Trophoblast cell (in vitro differentiated cells and primary cell): ENCODE measurements at regions not wholly inside any gene's neighbourhood (a gene's known extent, or its start where the extent isn't known, plus 50 kb on each side); places are given as distances from the start of the nearest gene placed in this dataset.

Source experiments
- DNase-seq, 2 donors: peaks; one replicate each; pipeline ENCODE4 v3.0.0-alpha.2; 2016
- H2AFZ ChIP-seq: 2 replicates; pipeline ENCODE4 v1.6.1; 2013; ENCODE audit warnings: low read length, moderate library complexity, mild to moderate bottlenecking; ENCODE audit not compliant: insufficient read depth, poor library complexity
- H2AK5ac ChIP-seq: 2 replicates; pipeline ENCODE4 v1.6.1; 2013; ENCODE audit warnings: mild to moderate bottlenecking, low read length
- H2BK120ac ChIP-seq: 2 replicates; pipeline ENCODE4 v1.6.1; 2013; ENCODE audit warnings: low read length, mild to moderate bottlenecking, moderate library complexity; ENCODE audit not compliant: insufficient read depth, poor library complexity
- H2BK12ac ChIP-seq: 2 replicates; pipeline ENCODE4 v1.6.1; 2013; ENCODE audit warnings: mild to moderate bottlenecking, low read length, moderate library complexity
- H2BK5ac ChIP-seq: 2 replicates; pipeline ENCODE4 v1.6.1; 2013; ENCODE audit warnings: low read length, low read depth, moderate library complexity, mild to moderate bottlenecking; ENCODE audit not compliant: poor library complexity
- H3K14ac ChIP-seq: 2 replicates; pipeline ENCODE4 v1.6.1; 2013; ENCODE audit warnings: mild to moderate bottlenecking, low read length
- H3K18ac ChIP-seq: 2 replicates; pipeline ENCODE4 v1.6.1; 2013; ENCODE audit warnings: mild to moderate bottlenecking, low read length
- H3K23ac ChIP-seq: 2 replicates; pipeline ENCODE4 v1.6.1; 2013; ENCODE audit warnings: low read length
- H3K27ac ChIP-seq: 2 replicates; pipeline ENCODE4 v1.5.1; 2013; ENCODE audit warnings: low read depth, mild to moderate bottlenecking, inconsistent platforms, low read length, moderate library complexity
- H3K27me3 ChIP-seq: 2 replicates; pipeline ENCODE4 v1.6.1; 2013; ENCODE audit warnings: inconsistent platforms, mild to moderate bottlenecking, low read length, moderate library complexity; ENCODE audit not compliant: insufficient read depth
- H3K36me3 ChIP-seq, 2 experiments: 1 replicate in 1 of 2; 2 replicates in 1 of 2; pipeline ENCODE4 v1.6.1; 2013; ENCODE audit warnings: low read length in 2 of 2, mild to moderate bottlenecking in 2 of 2, moderate library complexity in 1 of 2; ENCODE audit not compliant: insufficient read depth in 2 of 2, control insufficient read depth in 1 of 2
- H3K4ac ChIP-seq: 2 replicates; pipeline ENCODE4 v1.6.1; 2013; ENCODE audit warnings: low read depth, mild to moderate bottlenecking, low read length, moderate library complexity
- H3K4me1 ChIP-seq, 2 experiments: 1 replicate in 1 of 2; 2 replicates in 1 of 2; pipeline ENCODE4 v1.6.1; 2013; ENCODE audit warnings: low read length in 2 of 2, mild to moderate bottlenecking in 2 of 2, moderate library complexity in 1 of 2; ENCODE audit not compliant: insufficient read depth in 2 of 2, control insufficient read depth in 1 of 2
- H3K4me2 ChIP-seq: 2 replicates; pipeline ENCODE4 v1.6.1; 2013; ENCODE audit warnings: inconsistent platforms, mild to moderate bottlenecking, low read length, moderate library complexity
- H3K4me3 ChIP-seq: 2 replicates; pipeline ENCODE4 v1.5.1; 2013; ENCODE audit warnings: mild to moderate bottlenecking, low read depth, low read length, inconsistent platforms
- H3K79me1 ChIP-seq: one replicate; pipeline ENCODE4 v1.6.1; 2013; ENCODE audit warnings: low read length
- H3K79me2 ChIP-seq: 2 replicates; pipeline ENCODE4 v1.6.1; 2013; ENCODE audit warnings: low read length, mild to moderate bottlenecking; ENCODE audit not compliant: control insufficient read depth, insufficient read depth, poor library complexity
- H3K9ac ChIP-seq: 2 replicates; pipeline ENCODE4 v1.6.1; 2013; ENCODE audit warnings: mild to moderate bottlenecking, low read length
- H3K9me3 ChIP-seq: 2 replicates; pipeline ENCODE4 v1.6.1; 2013; ENCODE audit warnings: low read depth, mild to moderate bottlenecking, control low read depth, inconsistent platforms, low read length; ENCODE audit not compliant: insufficient read depth
- H4K12ac ChIP-seq: 2 replicates; pipeline ENCODE4 v1.6.1; 2013; ENCODE audit warnings: low read depth, mild to moderate bottlenecking, low read length, moderate library complexity
- H4K8ac ChIP-seq: 2 replicates; pipeline ENCODE4 v1.6.1; 2013; ENCODE audit warnings: low read depth, mild to moderate bottlenecking, low read length, moderate library complexity
- H4K91ac ChIP-seq: one replicate; pipeline ENCODE4 v1.6.1; 2013; ENCODE audit warnings: low read depth, mild to moderate bottlenecking, low read length, moderate library complexity
- WGBS: extraction: QIAGEN DNeasy Blood & Tissue Kit; methylation state at CpG from one replicate; pipeline ENCODE4 v1.1.7; 2013; ENCODE audit warnings: missing lambda C conversion rate; ENCODE audit not compliant: insufficient read length, insufficient coverage; ENCODE audit errors: extremely low coverage; 5-methylcytosine and 5-hydroxymethylcytosine counted together

GRCh38 chr7:50184271-50184990 lies 91.4 kb upstream of the ZPBP start:
- H4K12ac ChIP-seq: no peak overlapping the region
- no peak overlapping the region for H3K9ac ChIP-seq
- peaks cover 1% of the 10 kb centered on the region for H3K9me3 ChIP-seq
- no peak for DNase-seq
- WGBS: no CpG with 5 or more reads among the region's 11 CpGs
- no peaks in the 10 kb centered on the region for H3K79me2 ChIP-seq
- no peaks in the 10 kb centered on the region for H3K36me3 ChIP-seq
- no peak overlapping the region for H3K4me3 ChIP-seq
- H3K18ac ChIP-seq: no peak overlapping the region
- H3K14ac ChIP-seq: no peak overlapping the region
- H2BK120ac ChIP-seq: no peak overlapping the region
- no peaks in the 10 kb centered on the region for H3K79me1 ChIP-seq
- H4K91ac ChIP-seq: no peak overlapping the region
- H3K4me1 ChIP-seq: no peaks in the 10 kb centered on the region
- no peak overlapping the region for H2AK5ac ChIP-seq
- no peak overlapping the region for H3K4ac ChIP-seq
- no peak overlapping the region for H2BK12ac ChIP-seq
- H3K4me2 ChIP-seq: no peak overlapping the region
- no peak overlapping the region for H2BK5ac ChIP-seq
- H3K23ac ChIP-seq: no peak overlapping the region
- H3K27ac ChIP-seq: no peak overlapping the region
- H4K8ac ChIP-seq: no peak overlapping the region
- H2AFZ ChIP-seq: no peak overlapping the region
- H3K27me3 ChIP-seq: no peaks in the 10 kb centered on the region

GRCh38 chr7:50182759-50183158 lies 89.7 kb upstream of the ZPBP start:
- Histone ChIP-seq H2AK5ac (no peak overlapping the region), H4K8ac (no peak overlapping the region), H3K4ac (no peak overlapping the region), H3K27ac (no peak overlapping the region), H3K14ac (no peak overlapping the region), H3K4me2 (no peak overlapping the region), H3K36me3 (no peaks in the 10 kb centered on the region), H3K27me3 (no peaks in the 10 kb centered on the region), H3K79me1 (no peaks in the 10 kb centered on the region), H3K79me2 (no peaks in the 10 kb centered on the region), H2AFZ (no peak overlapping the region), H2BK5ac (no peak overlapping the region), H3K18ac (no peak overlapping the region), H4K91ac (no peak overlapping the region), H3K4me3 (no peak overlapping the region), H3K9me3 (no peaks in the 10 kb centered on the region), H3K23ac (no peak overlapping the region), H2BK120ac (no peak overlapping the region), H4K12ac (no peak overlapping the region), H3K9ac (no peak overlapping the region), H3K4me1 (no peaks in the 10 kb centered on the region), H2BK12ac (no peak overlapping the region)
- WGBS: no CpG with 5 or more reads among the region's 3 CpGs
- DNase-seq: no peak

GRCh38 chr7:50181081-50181480 lies 88.0 kb upstream of the ZPBP start:
- Histone ChIP-seq H2BK12ac (no peak overlapping the region), H4K91ac (no peak overlapping the region), H3K18ac (no peak overlapping the region), H3K23ac (no peak overlapping the region), H3K4ac (no peak overlapping the region), H2AFZ (no peak overlapping the region), H3K4me2 (no peak overlapping the region), H3K79me2 (no peaks in the 10 kb centered on the region), H3K27ac (no peak overlapping the region), H3K79me1 (no peaks in the 10 kb centered on the region), H3K27me3 (no peaks in the 10 kb centered on the region), H3K4me1 (no peaks in the 10 kb centered on the region), H4K12ac (no peak overlapping the region), H3K9ac (no peak overlapping the region), H4K8ac (no peak overlapping the region), H3K14ac (no peak overlapping the region), H3K4me3 (no peak overlapping the region), H3K9me3 (no peaks in the 10 kb centered on the region), H2BK120ac (no peak overlapping the region), H3K36me3 (no peaks in the 10 kb centered on the region), H2AK5ac (no peak overlapping the region), H2BK5ac (no peak overlapping the region)
- DNase-seq: no peak
- no CpG with 5 or more reads among the region's 7 CpGs for WGBS

- Histone ChIP-seq H3K79me1 (no peaks in the 10 kb centered on the region), H4K8ac (no peak overlapping the region), H3K18ac (no peak overlapping the region), H2BK12ac (no peak overlapping the region), H2BK120ac (no peak overlapping the region), H3K4ac (no peak overlapping the region), H3K27ac (no peak overlapping the region), H2AK5ac (no peak overlapping the region), H3K14ac (no peak overlapping the region), H2AFZ (no peak overlapping the region), H3K27me3 (no peaks in the 10 kb centered on the region), H3K9ac (no peak overlapping the region), H4K91ac (no peak overlapping the region), H4K12ac (no peak overlapping the region), H3K79me2 (no peaks in the 10 kb centered on the region), H3K9me3 (no peaks in the 10 kb centered on the region), H3K4me1 (no peaks in the 10 kb centered on the region), H3K36me3 (no peaks in the 10 kb centered on the region), H3K4me2 (no peak overlapping the region), H3K23ac (no peak overlapping the region), H2BK5ac (no peak overlapping the region), H3K4me3 (no peak overlapping the region)
- no CpG with 5 or more reads among the region's 8 CpGs for WGBS
- DNase-seq: no peak
Measured at GRCh38 chr7:50178166-50178565, 85.1 kb upstream of the ZPBP start.
